CD4-positive, alpha-beta T cell (primary cell): ENCODE measurements at regions not wholly inside any gene's neighbourhood (a gene's known extent, or its start where the extent isn't known, plus 50 kb on each side); places are given as distances from the start of the nearest gene placed in this dataset.

Source experiments
- ATAC-seq: fragments of 200-7000 bp; cut with Tn5 transposase; one replicate; pipeline ENCODE4 v1.10.0; 2022; ENCODE audit warnings: mild to moderate bottlenecking; ENCODE audit not compliant: poor library complexity
- CTCF ChIA-PET: fragments of 350-600 bp; sonication (Branson Sonifier 250); formaldehyde crosslinking; loops from one replicate; lab custom pipeline; 2021; ENCODE audit warnings: antibody characterized with exemption, inconsistent platforms; lab: Charles Lee
- POLR2A ChIA-PET: fragments of 350-600 bp; sonication (Branson Sonifier 250); formaldehyde crosslinking; loops from one replicate; lab custom pipeline; 2021; ENCODE audit warnings: antibody characterized with exemption, inconsistent platforms; lab: Charles Lee
- DNase-seq, 14 experiments: peaks; one replicate each; pipeline ENCODE4 v3.0.0-alpha.2; 2013 to 2020; ENCODE audit warnings: mixed read lengths in 2 of 14
- H3K27ac ChIP-seq, 2 donors: one replicate each; pipeline versions ENCODE4 v1.5.1 to v1.7.0; 2013; ENCODE audit warnings: low read length in 2 of 2, low read depth in 1 of 2, mild to moderate bottlenecking in 1 of 2
- H3K27me3 ChIP-seq, 2 experiments: 1 replicate in 1 of 2; 2 replicates in 1 of 2; pipeline versions ENCODE4 v1.6.1 to v1.7.0; 2013; ENCODE audit warnings: low read length in 2 of 2, control low read depth in 1 of 2, mild to moderate bottlenecking in 1 of 2, moderate library complexity in 1 of 2; ENCODE audit not compliant: insufficient read depth in 2 of 2, control insufficient read depth in 1 of 2
- H3K36me3 ChIP-seq: one replicate; pipeline ENCODE4 v1.6.1; 2013; ENCODE audit warnings: low read length, control low read depth; ENCODE audit not compliant: insufficient read depth
- H3K4me1 ChIP-seq: one replicate; pipeline ENCODE4 v1.6.1; 2013; ENCODE audit warnings: low read length, control low read depth; ENCODE audit not compliant: insufficient read depth
- H3K4me3 ChIP-seq: one replicate; pipeline ENCODE4 v1.5.1; 2013; ENCODE audit warnings: mild to moderate bottlenecking, low read length, moderate library complexity
- H3K9me3 ChIP-seq, 2 experiments: 1 replicate in 1 of 2; 2 replicates in 1 of 2; pipeline versions ENCODE4 v1.6.1 to v1.7.0; 2013; ENCODE audit warnings: low read length in 2 of 2, mild to moderate bottlenecking in 2 of 2, control low read depth in 1 of 2, moderate library complexity in 1 of 2; ENCODE audit not compliant: control insufficient read depth in 1 of 2, insufficient read depth in 1 of 2
- H3K27ac Mint-ChIP-seq: one replicate; pipeline ENCODE4 v1.8.0; 2020; ENCODE audit warnings: mixed read lengths
- H3K27me3 Mint-ChIP-seq: one replicate; pipeline ENCODE4 v1.8.0; 2021; ENCODE audit warnings: mixed read lengths
- H3K36me3 Mint-ChIP-seq: one replicate; pipeline ENCODE4 v1.8.0; 2021; ENCODE audit warnings: low read depth, mixed read lengths
- H3K4me1 Mint-ChIP-seq: one replicate; pipeline ENCODE4 v1.8.0; 2021; ENCODE audit warnings: low read depth, mixed read lengths
- H3K4me3 Mint-ChIP-seq: one replicate; pipeline ENCODE4 v1.8.0; 2020; ENCODE audit warnings: mild to moderate bottlenecking, mixed read lengths
- H3K9me3 Mint-ChIP-seq: one replicate; pipeline ENCODE4 v1.8.0; 2020; ENCODE audit warnings: mixed read lengths
- CTCF ChIP-seq: fragments of 200-600 bp; IDR thresholded peaks from one replicate; pipeline ENCODE4 v1.8.0; 2022; ENCODE audit warnings: antibody characterized with exemption, mild to moderate bottlenecking
- intact Hi-C, 2 experiments: fragments of 100-400 bp; cut with DNase I in 1 of 2; cut with micrococcal nuclease in 1 of 2; formaldehyde crosslinking; loops; one replicate each; pipeline versions ENCODE4 v1.15.1 to v1.9.0; 2023 to 2025; cut with DNase I, micrococcal nuclease

- DNase-seq, result no peak
- Mint-ChIP-seq H3K4me3 (no peak overlapping the region), H3K27ac (no peak overlapping the region), H3K36me3 (no peaks in the 10 kb centered on the region), H3K4me1 (no peaks in the 10 kb centered on the region), H3K27me3 (no peaks in the 10 kb centered on the region), H3K9me3 (peaks cover 1% of the 10 kb centered on the region)
- Histone ChIP-seq H3K4me1 (no peaks in the 10 kb centered on the region), H3K27me3 (no peaks in the 10 kb centered on the region), H3K9me3 (no peaks in the 10 kb centered on the region), H3K4me3 (no peak overlapping the region), H3K36me3 (no peaks in the 10 kb centered on the region), H3K27ac (no peak overlapping the region)
- no peak for TF ChIP-seq CTCF
- ATAC-seq, result no peak
- ChIA-PET CTCF (no interaction called here), POLR2A (no interaction called here)
- intact Hi-C loops, result no loop called here
These were observed 536.8 kb upstream of the CPEB2 start for GRCh38 chr4:14465507-14465906.

DNA sequence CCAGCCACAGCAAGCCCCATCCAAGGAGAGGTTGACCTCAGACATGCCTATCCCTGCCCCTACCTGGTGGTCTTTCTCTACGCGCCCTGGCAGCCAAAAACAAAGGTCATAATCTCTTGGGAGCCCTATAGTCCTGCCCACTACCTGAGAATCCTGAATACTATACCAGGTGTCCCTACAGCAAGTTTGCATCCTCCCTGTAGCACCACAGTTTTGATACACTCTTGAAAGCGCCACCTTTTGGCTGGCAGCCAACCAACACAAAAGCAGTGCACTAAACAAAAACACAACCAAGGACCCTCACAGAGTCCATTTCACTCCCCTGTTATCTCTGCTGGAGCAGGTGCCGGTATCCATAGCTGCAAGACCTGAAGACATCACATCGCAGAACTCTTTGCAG is 523.8 kb upstream of the CPEB2 start:
- H3K9me3 ChIP-seq, result peaks cover 0 to 4% of the 10 kb centered on the region in 2 experiments
- Mint-ChIP-seq H3K36me3 (no peaks in the 10 kb centered on the region), H3K4me3 (no peak overlapping the region), H3K9me3 (peaks cover 2% of the 10 kb centered on the region), H3K27me3 (peaks cover 4% of the 10 kb centered on the region), H3K27ac (no peak overlapping the region), H3K4me1 (no peaks in the 10 kb centered on the region)
- POLR2A ChIA-PET, result no interaction called here
- ATAC-seq (no peak), DNase-seq (no peak)
- H3K27ac ChIP-seq, result no peak overlapping the region
- no peaks in the 10 kb centered on the region for H3K27me3 ChIP-seq
- no peak for TF ChIP-seq CTCF
- H3K4me3 ChIP-seq, result no peak overlapping the region
- H3K36me3 ChIP-seq, result no peaks in the 10 kb centered on the region
- intact Hi-C loops, result no loop called here
- no peaks in the 10 kb centered on the region for H3K4me1 ChIP-seq
- CTCF ChIA-PET, result no interaction called here

DNA sequence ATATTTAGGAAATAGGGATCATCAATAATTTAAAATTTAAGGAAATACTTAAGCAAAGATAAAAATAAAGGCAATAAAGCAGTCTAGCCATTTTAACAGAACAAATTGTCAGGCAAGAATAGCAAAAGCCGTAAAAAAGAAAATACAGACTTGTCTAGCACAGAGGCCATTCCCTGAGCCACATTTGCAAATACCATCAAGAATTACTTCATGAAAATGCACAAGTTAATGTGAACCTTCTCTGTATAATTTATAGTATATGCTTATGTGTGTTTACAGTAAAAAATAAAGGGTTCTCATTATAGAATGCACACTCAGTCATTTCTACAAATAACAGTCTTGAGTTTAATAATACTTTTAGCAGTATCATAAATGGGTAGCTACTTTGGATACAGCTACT is 505.9 kb upstream of the CPEB2 start:
- ChIA-PET CTCF (no interaction called here), POLR2A (no interaction called here)
- DNase-seq (no peak), ATAC-seq (no peak)
- Mint-ChIP-seq H3K4me3 (no peak overlapping the region), H3K27ac (no peak overlapping the region), H3K9me3 (no peaks in the 10 kb centered on the region), H3K27me3 (no peaks in the 10 kb centered on the region), H3K4me1 (no peaks in the 10 kb centered on the region), H3K36me3 (no peaks in the 10 kb centered on the region)
- Histone ChIP-seq H3K4me1 (no peaks in the 10 kb centered on the region), H3K27ac (no peak overlapping the region), H3K36me3 (no peaks in the 10 kb centered on the region), H3K9me3 (no peaks in the 10 kb centered on the region), H3K27me3 (no peaks in the 10 kb centered on the region), H3K4me3 (no peak overlapping the region)
- intact Hi-C loops, result no loop called here
- no peak for TF ChIP-seq CTCF
